ENCODE measurements at regions not wholly inside any gene's neighbourhood (a gene's known extent, or its start where the extent isn't known, plus 50 kb on each side); places are given as distances from the start of the nearest gene placed in this dataset.

DNA sequence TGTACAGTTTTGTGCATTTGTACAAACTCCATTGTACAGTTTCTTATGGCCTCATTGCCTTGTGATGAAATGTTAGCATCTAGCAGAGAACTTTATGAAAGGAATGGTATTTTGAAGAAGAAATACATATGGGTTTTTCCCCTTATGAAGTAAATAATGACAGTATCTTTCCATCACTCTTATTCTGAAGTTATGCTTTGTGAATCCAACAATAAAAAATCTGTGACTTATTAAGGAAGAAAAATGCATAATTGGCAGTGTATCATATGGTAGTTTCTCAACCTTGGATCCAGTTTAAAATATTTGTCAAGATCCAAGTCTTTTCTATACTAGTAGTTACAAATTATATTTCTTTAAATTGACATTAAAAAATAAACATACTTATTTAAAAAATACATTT, 859.1 kb upstream of the FLRT2 start:
- no peak for DNase-seq (ENCODE audit: low spot score)

DNA sequence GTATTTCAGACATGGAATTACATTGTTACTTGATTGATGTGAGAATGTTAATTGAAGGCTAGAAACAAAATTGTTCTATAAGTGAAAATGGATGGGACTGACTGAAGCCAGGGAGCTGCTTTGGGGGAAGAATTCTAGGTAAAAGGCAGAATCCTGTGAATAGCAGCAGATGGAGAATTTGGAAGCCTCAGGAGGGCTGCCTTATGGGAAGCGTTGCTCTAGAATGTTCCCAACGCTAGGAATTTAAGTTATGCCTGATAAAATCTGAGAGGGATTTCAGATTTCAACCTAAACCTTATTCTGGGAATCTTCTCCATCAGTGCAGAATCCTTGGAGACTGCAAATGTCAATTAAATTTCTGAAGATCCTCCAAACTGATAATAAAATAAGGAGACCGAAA, 858.2 kb upstream of the FLRT2 start:
- DNase-seq (ENCODE audit: low spot score): no peak

DNA sequence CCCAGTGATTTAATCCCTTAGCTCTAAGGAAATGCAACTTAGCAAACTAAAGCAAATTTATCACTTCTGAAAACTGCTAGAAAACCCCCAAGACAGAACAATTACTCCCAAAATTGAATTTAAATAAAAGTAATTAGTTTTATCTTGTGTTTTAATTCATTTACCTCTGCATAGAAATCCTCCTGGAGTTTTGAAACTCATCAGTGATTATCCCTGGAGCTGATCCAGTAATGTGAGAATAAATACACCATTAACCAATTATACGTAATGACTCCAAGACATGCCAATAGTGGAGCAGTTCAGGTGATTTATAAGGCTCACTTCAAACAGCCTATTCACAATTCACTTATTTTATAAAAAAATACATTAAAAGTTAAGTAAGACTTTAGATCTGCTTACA, 855.3 kb upstream of the FLRT2 start:
- DNase-seq (ENCODE audit: low spot score): no peak

DNA sequence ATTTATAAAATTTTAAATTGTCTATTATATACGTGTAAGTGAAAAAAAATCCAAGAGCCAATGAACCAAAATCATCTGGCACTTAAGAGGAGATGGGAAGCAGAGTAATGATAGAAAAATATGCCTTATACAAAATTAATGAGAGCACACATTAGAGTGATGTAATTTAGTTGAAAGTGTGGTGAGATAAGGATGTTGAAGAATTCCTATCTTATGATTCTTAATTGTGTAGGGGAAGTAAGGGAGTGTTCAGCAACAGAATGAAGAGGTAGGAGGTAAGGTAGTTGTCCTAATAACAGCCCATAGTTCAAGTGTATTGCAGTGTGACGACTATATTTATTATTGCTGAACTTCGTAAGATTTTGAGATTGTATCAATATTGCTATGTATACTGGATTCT, 843.4 kb upstream of the FLRT2 start:
- DNase-seq (ENCODE audit: low spot score): no peak

DNA sequence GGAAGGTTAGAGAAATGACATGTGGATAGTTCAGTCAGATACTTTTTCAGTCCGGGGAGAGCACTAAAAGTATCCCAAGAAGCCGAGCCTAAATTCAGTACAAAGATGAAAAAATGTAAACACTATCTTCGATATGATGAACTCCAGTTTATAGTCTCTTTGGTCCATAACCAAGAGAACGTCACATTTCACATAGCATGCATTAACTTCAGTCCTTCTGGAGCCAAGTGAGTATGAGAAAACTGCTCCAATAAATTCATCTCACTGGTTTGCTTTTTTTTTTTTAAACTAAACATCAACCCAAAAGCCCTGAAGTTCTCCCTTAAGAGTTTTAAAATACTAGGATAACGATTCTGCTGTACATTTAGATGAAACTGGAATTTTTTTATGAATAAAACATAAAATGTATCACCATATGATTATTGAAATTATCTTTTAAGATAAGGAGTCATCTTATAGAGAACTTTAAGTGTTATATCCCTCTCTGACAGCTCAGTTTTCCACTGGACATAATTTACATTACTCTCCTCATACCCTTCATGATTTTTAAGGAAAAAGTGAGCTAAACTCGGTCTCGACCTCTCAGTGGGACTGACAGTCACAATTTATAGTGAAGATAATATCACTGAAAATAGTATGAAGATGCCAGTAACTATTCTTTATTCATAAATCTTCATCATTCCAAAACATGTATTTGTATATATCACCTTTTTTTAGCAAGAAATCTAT, 841.5 kb upstream of the FLRT2 start:
- DNase-seq (ENCODE audit: low spot score): no peak

DNA sequence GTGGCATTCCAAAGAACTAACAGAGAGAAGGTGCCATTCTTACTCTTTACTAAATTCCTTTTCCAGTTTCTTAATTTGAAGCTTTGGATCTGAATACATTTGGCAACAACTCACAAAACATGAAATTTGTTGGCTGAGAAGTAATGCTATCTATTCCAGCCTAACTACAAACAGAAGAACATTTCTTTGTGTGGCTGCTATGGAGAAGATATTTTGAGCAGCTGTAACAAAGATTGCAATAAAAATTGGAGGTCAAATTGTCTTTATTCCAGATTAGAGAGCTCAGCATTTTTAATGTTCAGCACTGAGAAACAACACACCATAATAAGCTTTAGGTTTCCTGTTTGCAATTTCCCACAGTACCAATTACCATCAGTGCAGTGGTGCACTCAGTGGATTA, 835.8 kb upstream of the FLRT2 start:
- DNase-seq (ENCODE audit: low spot score): no peak

DNA sequence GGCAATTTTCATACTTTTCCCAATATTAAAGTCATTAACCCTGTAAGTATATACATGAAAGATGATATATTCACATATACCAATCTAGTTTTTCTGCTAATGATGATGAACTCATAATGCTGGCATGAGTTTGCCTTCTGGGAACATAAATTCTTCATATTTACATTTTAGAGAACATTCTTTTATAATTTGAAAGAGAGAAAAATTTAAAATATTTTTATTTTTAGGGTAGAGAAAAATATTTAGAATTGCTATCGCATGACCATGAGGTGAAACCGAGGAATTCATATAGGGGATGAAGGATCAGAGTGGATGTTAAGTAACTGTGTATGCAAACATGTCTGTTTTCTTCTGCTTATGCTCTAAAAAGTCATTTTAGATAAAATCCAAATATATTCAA, 825.3 kb upstream of the FLRT2 start:
- no peak for DNase-seq (ENCODE audit: low spot score)

DNA sequence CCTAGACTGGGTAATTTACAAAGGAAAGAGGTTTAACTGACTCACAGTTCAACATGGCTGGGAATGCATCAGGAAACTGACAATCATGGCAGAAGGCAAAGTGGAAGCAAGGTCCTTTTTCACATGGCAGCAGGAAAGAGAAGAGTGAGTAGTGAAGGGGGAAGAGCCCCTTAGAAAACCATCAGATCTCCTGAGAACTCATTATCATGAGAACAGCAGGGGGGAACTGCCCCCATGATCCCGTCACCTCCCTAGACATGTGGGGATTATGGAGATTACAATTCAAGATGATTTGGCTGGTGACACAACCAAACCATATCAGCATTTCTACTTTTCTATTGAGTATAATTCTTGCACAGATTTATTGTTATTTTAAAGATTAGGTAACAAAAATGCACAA, 822.1 kb upstream of the FLRT2 start:
- no peak for DNase-seq (ENCODE audit: low spot score)

DNA sequence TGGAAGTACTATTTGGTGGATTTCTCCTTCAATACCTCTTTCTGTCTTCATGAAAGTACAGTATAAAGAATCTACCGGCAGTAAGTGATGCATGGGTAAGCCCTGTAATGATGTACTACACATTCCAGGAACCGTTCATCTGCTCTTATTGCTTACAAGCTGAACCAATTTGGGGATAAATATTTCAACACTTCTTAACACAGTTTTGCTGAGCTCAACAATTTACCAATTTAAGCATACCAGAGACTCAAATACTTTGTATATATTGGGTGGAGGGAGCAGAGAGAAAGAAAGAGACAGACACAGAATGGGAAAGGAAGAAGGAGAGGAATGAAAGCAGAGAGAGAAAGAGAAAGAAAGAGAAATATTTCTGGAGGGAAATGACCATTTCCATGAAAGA, 821.1 kb upstream of the FLRT2 start:
- DNase-seq (ENCODE audit: low spot score): no peak

DNA sequence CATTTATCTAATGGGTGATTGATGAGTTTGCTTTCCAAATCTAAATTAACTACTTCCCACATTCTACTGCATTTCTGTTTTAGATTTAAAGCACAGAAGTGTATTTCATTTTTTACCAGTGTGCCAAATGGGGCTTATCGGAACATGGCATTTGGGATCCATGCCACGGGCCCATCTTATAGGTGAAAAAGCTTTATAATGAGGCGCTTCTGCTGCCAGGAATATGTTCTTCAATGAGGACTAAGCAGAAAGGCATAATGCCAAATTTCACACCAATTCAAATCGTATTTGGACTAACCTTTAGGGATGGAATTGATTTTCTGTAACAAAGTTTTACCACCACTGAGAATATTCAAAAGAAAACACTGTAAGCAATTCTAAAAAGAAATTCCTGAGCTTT, 803.5 kb upstream of the FLRT2 start:
- no peak for DNase-seq (ENCODE audit: low spot score)

DNA sequence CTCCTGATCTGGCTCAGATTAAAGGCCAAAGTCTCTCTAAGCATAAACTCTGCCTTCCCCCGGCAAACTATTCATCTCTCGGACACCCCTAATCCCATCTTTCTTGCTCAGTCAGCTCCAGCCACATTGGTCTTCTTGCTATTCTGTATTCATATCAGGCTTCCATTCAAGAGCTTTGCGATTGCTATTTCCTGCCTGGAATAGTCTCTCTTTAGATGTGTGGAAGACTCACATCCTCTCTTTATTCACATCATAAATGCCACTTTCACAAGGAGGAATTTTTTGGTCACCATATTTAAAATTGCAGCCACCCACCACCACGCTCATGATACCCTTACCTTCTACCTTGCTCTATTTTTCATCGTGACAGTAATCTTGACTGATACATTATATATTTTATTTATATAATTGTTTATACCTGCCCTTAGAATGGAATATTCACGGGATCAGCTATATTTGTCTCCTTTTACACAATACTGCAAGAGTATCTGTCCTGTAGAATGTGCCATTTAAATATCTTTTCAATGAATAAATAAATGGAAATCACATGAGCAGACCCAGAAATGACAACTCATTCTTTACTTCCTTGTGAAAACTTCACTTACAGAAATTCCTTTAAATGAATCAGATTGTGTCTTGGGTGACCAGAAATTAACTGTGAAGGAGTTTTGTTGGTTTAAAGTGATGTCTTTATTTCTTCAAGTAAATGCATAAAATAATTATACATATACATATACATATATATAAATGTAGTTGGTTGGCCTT, 780.6 kb upstream of the FLRT2 start:
- no peak for DNase-seq (ENCODE audit: low spot score)

DNA sequence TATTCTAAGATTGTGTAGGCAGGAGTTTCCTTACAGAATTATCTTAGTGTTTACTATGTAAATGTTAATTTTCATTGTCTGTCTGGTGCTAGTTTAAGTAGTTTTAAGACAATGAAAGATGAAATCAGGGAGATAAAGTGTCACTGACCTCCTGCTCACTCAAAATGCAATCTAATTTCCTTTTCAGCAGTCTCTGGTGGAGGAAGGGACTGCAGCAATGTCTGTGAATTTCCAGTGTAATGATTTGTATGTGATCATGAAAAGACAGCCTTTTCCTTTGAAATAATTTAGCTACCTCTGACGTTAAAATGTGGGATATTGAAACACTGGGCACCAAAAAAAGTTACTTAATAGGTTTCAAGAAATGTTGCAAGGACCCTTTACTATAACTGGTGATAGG, 779.7 kb upstream of the FLRT2 start:
- DNase-seq (ENCODE audit: low spot score): no peak

DNA sequence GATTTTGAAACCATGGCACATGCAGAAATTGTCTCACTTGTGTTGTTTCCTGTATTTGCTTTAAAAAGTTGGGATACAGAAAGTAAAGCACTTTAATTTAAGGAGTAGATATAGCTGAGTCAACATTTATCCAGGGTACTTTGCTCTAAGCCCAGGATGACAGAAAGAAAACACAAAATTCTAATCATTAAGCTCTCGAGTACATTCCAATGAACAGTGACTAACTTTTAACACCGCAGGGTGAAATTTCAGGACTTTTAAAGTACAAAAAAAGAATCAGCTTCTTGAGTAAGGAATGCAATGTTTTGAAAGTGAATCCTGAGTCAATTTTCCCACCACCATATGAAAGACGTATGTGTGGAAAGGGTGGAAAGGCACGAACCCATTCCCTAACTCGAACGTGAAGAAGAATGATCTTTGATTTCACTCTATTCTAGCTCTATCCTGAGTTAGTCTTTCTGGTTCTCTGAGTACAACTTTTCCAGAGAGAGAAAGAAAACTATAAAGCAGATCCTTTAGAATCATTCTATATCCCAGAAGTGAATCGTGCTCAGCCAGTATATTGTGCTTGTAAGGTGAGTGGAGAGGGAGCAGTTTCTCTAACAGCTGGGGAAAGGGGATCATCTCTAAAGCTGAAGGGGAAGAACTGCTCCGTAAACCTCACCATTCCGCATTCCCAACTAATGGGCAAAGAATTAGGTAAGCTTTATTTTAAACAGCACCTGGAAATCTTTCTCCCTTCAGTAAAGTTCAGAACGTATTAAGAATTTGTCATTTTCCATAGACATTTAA, 779.0 kb upstream of the FLRT2 start:
- no peak for DNase-seq (ENCODE audit: low spot score)

DNA sequence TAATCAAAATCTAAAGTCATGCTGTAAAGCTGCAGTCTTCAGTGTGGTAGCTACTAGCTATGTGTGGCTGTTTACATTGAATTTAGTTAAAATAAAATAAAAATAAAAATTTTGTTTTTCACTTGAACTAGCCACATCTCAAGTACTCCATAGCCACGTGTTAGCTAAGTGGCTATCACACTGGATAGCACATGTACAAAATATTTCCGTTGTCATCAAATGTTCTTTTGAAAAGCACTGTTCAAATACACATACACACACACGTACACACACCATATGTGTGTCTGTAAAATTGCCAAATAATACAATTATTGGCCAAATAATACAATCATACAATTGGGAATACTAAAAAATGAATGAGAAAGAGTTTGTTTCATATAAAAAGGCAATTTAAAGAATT, 778.2 kb upstream of the FLRT2 start:
- DNase-seq (ENCODE audit: low spot score): no peak

DNA sequence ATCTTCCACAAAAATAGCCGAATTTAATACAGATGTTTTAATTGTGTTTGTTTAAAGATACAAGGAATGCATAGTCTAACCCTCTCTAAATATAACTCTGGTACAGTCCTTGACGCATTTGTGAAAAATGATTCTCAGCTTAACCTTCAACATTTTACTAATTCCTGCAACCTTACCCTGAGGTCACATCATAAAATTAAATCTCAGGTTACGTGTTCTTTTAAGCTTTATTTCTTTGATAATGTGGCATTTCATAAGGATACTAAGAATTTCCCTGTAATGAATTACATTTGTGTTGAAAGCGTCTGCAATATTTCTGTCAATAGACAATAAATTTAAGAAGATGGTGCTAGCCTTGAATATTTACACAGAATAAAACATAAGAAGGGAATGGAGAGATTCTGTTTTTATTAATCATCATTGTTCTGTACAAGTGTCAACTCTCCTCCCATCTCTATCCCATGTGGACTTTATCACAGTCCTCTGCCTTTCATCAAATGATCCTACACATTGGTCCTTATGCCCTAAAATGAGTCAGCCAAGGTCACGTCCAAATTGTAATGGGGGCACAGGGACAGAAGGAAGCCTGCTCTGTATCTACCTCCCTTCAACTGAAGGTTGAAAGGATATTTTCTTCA, 769.3 kb upstream of the FLRT2 start:
- DNase-seq (ENCODE audit: low spot score): no peak

DNA sequence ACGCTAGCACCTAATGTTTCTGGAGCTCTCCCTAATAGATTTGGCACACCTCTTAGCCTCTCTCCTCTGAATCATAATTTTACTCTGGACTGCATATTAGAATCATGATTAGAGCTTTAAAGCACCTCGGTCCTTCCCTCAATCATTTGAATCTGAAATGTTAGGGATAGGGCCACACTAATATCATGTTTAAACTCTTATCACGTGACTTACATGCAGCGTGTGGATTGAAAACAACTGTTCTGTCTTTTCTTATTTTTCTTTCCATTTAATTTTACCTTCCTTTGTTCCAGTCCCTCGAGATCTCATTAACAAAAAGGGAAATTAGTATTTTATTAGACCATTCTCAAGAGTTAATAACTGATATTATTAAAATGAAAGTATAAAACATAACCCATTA, 762.5 kb upstream of the FLRT2 start:
- no peak for DNase-seq (ENCODE audit: low spot score)

DNA sequence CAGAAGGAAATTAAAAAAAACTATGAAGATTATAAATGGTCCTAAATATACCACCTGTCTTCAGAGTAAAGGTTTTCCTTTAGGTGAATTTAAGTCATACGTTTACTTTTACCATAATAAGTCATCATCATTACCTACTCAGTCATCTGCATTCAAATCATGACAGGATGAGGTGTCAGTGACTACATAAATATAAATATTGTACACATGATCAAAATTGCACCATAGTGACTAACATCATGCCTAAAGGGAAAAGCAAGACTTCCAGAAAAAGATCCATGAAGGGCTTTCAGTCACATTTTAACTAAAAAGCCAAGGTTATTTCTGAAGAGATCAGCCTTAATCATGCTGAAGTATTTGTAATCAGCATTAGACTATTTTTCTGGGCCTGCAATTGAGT, 759.9 kb upstream of the FLRT2 start:
- no peak for DNase-seq (ENCODE audit: low spot score)

DNA sequence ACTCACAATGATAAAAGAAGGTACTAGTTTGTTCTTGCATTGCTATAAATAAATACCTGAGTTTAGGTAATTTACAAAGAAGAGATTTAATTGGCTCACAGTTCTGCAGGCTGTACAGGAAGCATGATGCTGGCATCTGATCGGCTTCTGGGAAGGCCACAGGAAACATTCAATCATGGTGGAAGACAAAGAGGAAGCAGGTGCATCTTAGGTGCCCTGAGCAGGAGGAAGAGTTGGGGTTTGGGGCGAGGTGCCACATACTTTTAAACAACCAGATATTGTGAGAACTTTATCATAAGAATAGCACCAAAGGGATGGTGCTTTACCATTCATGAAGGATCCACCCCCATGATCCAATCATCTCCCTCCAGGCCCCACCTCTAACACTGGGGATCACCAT, 752.6 kb upstream of the FLRT2 start:
- DNase-seq (ENCODE audit: low spot score): no peak

DNA sequence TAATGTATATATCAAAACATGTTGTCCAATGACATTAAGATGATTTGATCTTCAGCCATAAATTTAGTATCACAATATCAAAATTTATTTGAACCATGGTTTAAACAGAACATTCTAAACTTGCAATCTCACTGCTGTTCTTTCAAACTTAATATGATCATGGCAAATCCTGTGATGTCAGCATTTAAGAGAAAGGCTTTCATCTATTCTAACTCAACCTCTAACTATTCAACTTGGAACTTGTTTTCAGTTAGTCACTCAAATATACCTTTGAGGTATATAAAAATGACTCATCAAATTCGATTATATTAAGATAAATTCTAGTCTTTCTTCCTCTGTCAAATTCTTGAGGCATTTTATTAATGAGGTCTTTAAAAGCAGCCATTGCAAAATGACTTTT, 747.0 kb upstream of the FLRT2 start:
- DNase-seq (ENCODE audit: low spot score): no peak

DNA sequence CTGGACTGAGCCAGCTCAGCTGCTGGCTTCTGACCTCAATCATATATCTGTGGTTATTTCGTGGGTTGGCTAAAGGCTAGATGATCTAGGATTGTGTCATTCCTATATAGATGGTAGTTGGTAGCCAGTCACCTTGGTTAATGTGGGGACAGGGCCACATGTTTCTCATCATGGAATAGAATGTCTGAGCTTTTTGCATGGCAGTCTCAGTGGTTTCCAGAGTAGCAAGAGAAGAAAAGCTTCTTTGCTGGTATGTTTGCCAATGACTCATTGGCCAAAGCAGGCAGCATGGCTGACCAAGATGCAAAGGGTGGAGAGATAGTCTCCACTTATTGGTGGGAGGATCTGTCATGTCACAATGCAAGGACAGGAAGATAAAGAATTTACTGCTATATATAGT, 746.4 kb upstream of the FLRT2 start:
- DNase-seq (ENCODE audit: low spot score): no peak

DNA sequence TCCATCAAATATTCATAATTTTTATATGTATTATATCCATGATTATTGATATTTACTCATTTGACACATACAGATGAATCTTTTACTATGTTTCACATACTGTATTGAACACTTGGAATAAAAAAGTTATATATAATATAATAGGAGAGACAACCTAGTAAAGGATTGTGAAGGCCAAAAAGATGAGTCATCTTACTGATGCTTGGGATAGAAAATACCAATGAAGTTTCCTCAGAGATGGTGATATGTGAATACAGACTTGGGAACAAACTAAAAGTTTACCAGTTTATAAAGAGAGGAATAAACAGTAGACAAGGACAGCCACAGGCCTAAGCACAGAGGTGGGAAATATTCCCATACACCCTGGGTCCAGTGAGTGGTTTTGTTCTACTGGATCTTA, 743.9 kb upstream of the FLRT2 start:
- DNase-seq (ENCODE audit: low spot score): no peak

DNA sequence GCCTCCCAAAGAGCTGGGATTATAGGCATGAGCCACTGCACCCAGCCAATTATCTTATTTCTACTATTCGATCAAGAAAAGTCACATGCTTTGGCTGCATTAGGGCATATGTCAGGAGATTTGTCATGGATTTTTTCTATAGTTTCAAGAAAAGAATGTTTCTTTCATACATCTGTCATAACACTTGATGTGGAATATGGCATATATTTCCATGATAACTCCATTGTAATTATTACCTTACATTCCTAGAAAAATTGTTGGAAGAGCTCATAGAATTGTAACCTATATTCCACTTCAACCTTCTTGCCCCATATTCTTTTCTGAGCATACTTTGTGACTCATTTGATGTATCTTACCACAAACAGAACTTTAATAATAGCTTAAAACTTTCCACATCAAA, 740.9 kb upstream of the FLRT2 start:
- DNase-seq (ENCODE audit: low spot score): no peak

All from CD4-positive, alpha-beta T cell treated with Interleukin-6 at 100 ng/mL for 8 hours (primary cell).